ENCODE measurements at regions not wholly inside any gene's neighbourhood (a gene's known extent, or its start where the extent isn't known, plus 50 kb on each side); places are given as distances from the start of the nearest gene placed in this dataset.

DNA sequence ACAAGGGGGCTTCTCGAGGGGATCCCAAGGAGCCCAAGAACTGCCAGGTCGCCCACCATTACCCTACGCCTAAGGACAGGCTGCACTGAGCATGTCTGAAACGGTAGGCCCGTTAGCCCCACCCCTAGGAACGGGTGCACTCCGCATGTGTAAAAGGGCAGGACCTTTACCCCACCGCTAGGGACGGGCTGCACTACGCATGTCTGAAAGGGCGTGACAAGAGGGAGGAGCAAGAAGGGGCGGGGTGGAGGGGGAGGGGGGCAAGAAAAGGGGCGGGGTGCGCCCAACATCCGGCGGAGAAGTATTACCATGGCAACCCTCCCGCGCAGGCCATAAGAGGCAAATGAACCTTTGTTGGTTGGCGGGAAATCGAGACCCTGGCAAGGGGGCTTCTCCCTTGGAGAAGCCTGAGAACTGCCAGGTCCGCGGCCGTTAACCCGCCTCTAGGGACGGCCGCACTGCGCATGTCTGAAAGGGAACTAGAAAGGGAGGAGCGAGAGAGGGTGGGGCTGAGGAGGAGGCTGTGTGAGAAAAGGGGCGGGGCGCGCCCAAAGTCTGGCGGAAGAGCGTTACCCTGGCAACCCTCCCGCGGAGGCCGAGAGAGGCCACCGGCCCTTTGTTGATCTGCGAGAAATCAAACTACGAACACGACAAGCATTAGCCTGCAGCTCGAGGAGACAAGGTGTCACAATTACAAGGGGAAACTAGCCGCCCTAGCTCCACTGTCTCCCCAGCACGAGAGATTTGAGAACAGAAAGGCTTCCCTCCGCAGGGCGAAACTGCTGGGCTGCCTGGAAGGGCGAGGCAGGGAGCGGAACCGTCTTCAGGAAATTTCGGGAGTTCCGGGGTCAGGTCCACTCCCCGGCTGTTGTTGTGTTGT is 2046.8 kb downstream of the TP53TG3F start:
- no peak for DNase-seq (ENCODE audit: low spot score)

DNA sequence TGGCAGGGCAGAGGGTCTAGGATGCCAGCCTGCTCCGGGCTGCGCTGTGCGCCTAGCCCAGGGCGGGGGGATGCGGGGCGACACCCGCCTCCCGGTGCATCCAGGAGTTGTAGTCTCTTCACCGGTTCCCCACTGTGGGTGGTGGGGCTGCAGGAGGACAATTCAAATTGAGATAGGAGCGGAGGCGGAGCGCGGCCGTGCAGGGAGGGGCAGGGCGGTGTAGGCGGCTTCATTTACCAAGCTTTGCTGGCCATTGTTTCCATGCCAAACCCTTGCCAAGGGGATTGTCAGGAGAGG is 2047.4 kb downstream of the TP53TG3F start:
- DNase-seq (ENCODE audit: low spot score): no peak

DNA sequence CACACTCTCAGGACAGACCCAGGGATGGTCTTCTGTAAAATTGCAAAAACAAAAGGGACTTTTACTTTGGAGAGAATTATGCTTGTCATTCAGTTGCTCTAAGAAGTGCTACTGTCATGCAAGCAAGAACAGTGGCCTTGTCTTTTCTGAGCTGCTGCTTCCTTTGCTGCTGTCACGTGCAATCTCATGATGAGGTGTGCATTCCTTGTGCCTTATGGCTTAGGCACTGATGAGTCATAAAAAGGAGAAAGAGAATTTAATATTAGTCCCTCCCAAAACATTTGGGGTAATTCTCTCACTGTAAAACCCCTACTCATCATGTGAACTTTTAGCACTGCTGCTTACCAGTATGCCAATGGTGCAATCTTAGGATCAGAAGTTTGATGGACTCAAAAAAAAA is 2051.3 kb downstream of the TP53TG3F start:
- DNase-seq (ENCODE audit: low spot score): no peak

DNA sequence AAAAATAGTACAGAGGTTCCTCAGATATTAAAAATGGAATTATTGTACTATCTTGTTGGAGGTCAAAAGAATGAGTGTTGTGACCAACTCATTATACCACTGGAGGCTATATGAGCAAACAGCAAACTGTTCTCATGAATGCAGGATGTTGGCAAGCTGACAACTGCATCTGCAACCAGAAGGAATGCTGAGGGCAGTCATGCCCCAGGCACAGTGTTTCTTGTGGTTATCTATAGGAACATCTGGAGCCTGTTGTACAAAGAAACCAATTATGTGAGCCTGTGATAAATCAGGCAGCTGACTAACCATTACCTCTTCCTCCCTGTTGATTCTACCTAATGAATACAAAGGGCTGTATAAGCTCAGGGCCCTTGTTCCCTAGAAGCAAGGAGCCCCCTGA is 2057.1 kb downstream of the TP53TG3F start:
- DNase-seq (ENCODE audit: low spot score): no peak

DNA sequence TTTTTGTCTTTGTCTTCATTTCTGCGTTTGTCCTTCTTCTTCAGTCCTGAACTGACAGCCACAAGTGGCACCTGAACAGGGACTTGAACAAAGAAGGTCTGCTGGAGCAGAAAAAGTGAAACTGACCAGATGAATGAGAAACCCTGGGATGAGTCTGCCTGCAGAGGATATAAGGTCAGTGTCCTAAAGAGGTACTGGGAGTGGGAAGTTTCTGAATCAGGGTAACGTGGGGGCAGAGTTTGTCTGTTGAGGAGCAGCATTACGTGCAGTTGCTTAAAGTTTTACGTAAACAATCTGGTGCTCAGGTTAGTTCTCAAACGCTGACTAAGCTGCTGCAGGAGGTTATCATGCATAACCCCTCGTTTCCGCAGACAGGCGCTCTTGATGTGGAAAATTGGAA is 2057.6 kb downstream of the TP53TG3F start:
- DNase-seq (ENCODE audit: low spot score): no peak

DNA sequence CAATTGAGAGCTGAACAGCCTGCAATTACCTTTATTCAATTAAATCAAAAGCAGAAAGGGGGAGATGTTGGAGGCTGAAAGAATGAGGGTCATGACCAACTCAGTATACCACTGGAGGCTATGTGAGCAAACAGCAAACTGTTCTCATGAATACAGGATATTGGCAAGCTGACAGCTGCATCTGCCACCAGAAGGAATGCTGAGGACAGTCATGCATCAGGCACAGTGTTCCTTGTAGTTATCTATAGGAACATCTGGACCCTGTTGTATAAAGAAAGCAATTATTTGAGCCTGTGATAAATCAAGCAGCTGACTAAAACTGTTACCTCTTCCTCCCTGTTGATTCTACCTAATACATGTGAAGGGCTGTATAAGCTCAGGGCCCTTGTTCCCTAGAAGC is 2064.6 kb downstream of the TP53TG3F start:
- DNase-seq (ENCODE audit: low spot score): no peak

DNA sequence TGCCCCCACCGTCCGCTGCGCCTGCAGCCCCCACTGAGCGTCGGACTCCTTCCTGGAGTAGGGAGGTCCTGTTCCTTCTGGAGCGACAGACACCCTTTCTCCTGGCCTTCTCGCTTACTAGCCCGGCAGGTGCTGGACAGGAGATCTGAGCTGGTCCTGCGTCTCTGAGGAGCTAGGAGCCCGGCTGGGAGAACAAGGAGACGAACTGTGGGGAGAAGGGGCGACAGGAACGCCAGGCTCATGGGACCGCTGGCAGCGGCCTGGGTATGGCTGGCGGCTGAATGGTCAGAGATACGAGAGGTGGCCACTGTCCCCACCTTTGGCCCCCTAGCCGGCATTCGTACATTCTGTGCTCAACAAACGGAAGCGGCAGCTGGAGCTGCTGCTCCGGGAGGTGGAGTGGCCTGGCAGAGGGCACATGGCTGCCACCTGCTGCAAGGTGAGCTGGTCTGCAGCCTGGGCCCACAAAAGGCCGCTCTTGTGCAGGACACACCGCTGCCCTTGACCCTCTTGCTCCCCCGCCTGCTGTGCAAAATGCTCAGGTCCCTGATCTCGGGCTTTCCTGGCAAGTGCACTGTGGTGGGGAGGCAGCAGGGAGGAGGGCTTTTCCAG is 2066.7 kb downstream of the TP53TG3F start:
- DNase-seq (ENCODE audit: low spot score): no peak

DNA sequence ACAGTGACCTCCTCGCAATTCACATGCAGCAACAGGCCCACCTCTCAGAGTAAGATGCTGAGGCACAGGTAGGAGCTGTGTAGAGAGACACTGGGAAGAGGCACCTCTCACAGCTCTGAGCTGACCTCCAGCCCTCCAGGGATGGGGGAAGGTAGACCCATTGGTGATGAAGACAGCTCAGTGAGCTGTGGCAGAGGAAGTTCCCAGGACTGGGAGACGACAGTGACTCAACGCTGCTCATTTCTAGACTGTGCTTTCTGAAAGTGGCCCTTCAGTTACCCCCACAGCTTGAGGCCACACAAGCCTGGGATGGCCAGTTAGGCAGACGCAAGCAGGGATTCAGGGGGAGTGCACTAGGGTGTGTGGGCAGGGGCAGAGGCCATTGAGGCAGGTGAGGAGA is 2073.2 kb downstream of the TP53TG3F start:
- DNase-seq (ENCODE audit: low spot score): no peak

DNA sequence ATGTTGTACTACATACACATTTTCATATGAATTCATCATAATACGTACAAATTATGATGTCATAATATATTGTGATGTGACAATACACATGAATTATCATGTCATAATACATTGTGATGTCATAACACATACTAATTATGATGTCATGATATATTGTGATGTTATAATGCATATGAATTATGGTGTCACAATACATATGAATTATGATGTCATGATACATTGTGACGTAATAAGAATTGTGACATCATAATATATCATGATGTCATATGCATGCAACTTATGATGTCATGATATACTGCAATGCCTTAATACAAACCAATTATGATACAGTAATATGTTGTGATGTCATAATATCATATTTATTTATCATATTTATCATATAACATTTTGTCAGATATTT is 2074.3 kb downstream of the TP53TG3F start:
- DNase-seq (ENCODE audit: low spot score): no peak

DNA sequence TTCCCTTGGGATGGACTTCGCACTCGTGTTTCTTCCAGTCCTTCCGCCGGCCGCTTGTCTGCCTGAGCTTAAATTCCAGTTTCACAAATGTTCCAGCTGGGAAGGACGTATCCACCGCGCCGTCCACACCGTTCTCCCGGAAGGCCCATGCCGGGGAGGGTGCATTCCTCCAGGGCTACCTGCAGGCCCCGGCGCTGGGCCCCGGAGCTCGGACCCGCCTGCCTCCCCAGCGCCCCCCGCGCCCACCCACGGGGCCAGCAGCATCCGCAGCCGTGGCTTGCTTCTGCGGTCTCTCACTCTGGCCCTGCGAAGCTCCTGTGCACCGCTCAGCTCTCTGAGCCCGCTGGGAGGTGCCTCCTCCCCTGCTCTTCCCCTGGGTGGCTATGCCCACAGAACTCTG is 2084.1 kb downstream of the TP53TG3F start:
- DNase-seq (ENCODE audit: low spot score): no peak

DNA sequence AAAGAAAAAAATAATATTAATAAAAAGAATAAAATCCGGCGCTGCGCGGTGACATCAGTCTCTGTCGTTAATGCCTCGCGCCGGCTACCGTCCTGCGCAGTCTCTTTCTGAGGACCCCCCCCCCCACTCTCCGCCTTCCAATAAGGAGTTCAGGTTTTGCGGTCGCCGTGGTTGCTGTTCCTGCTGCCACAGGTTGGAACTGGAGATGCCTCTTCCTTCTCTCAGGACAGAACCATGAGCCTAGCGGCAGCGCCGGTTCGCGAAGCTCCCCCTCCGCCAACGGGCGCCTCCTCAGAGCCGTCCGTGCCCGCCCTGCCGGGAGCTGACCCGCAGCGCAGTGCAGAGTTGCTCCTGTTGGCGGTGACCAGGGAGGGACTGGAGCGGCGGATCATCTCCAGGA is 2093.4 kb downstream of the TP53TG3F start:
- no peak for DNase-seq (ENCODE audit: low spot score)

DNA sequence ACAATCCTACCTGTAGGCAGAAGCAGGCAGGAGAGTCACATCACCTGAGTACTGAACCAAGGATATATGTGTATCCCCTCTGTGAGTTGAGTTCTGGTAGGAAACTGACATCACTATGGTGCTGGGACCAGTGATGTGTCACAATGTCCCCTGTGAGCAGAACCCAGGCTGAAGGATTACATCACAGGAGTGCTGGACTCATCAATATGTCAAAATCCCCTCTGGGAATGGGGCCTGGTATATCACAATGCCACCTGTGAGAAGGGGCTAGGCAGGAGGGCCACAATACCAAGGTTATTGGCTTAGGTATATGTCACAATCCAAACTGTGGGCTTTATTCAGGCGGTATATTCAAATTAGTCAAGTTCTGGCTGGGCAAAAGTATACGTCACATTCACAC is 2098.3 kb downstream of the TP53TG3F start:
- no peak for DNase-seq (ENCODE audit: low spot score)

DNA sequence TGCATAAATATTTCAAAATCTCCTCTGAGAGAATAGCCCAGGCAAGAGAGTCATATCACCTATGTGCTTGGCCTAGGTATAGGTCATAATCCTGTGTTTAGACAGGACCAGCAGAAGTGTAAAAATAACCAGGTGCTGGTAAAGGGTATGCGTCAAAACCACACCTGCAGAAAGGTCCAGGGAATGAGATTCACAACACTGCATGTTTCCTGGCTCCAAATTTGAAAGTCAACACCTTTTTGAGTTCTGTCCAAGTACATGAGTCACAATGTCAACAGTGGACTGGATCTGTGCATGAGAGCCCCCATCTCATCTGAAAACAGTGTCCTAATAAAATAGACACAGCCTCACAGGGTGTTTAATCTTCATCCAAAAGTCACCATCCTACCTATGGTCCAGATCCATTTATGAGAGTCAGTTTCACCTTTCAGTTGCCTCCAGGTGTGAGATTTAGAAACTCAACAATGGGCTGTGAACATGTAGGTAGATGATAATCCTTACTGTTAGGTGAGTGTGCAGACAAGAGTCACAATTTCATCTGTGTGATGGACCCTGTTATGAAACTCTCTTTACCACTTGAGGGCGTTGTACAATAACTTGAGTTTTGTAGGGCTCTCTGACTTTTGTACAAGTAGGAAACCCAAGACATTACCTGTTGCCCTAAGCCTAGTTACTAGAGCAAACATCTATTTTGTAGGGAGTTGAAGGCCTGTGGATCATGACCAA is 2100.7 kb downstream of the TP53TG3F start:
- DNase-seq (ENCODE audit: low spot score): no peak

DNA sequence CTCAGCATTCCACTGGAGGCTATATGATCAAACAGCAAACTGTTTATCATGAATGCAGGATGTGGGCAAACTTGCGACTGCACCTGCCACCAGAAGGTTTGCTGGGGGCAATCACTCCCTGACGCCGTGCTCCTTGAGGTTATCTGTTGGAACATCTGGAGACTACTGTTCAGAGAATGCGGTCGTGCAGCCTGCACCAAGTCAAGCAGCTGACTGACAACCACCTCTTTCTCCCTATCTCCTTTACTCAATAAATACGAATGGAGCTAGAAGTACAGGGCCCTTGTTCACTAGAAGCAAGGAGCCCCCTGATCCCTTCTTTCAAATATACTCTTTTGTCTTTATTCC is 2101.2 kb downstream of the TP53TG3F start:
- DNase-seq (ENCODE audit: low spot score): no peak

DNA sequence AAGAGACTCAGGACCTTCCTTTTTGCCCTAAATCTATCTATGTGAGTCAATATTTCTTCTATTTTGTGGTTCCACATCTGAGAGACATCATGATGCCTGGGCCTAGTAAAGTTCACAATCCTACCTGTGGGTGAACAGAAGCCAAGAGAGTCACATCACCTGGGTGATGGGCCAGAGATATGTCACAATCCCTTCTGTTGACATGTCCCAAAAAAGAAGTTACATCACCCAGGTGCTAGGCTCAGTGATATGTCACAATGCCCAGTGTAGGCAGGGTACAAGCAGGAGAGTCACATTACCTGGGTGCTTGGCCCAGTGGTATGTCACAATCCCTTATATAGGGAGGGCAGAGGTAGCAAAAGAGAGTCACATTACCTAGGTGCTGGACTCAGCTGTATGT is 2101.9 kb downstream of the TP53TG3F start:
- DNase-seq (ENCODE audit: low spot score): no peak

DNA sequence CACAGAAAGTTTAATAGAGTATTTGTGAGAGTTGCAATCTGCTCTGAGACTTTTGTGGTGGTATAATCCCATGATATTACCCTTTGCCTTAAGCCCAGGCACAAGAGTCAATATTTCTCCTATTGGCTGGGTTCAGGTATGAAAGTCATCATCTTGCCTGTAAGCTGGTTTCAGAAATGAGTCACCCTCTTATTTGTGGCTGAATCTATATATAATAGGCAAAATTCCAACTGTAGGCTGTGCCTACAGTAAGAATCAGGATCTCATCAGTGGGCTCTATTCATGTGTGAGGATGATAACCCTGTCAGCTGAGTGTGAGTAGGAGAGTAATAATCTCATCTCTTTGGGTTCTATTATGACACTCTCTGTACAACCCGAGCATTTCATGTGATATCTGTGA is 2103.1 kb downstream of the TP53TG3F start:
- DNase-seq (ENCODE audit: low spot score): no peak

DNA sequence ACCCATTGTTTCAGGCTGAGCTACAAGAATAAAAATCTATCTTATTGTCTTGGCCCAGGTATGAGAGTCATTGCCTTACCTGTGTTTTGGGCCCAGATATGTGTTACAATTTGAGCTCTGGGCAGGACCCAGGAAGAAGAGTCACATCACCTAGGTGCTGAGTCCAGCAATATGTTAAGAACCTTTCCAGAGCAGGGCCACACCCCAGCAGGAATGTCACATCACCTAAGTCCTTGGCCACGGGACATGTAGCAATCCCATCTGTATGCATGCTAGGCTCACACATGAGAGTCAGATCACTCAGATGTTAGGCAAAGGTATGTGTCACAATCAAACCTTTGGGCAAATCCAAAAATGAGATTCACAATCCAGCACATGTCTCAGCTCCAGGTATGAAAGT is 2103.5 kb downstream of the TP53TG3F start:
- no peak for DNase-seq (ENCODE audit: low spot score)

DNA sequence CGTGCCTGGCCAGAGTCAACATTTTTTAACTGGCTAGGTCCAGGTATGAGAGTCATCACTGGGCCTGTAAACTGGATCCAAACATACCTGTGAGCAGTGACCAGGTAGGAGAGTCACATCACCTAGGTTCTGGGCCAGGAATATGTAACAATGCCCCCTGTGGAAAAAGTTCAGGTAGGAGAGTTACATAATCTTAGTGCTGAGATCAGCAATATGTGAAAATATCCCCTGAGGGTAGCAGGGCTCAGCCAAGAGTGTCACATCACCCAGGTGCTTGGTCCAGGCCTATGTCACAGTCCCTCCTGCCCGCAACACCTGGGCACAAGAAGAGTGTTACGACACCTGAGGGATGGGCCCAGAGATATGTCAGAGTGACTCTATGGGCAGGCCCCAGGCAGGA is 2104.7 kb downstream of the TP53TG3F start:
- DNase-seq (ENCODE audit: low spot score): no peak

DNA sequence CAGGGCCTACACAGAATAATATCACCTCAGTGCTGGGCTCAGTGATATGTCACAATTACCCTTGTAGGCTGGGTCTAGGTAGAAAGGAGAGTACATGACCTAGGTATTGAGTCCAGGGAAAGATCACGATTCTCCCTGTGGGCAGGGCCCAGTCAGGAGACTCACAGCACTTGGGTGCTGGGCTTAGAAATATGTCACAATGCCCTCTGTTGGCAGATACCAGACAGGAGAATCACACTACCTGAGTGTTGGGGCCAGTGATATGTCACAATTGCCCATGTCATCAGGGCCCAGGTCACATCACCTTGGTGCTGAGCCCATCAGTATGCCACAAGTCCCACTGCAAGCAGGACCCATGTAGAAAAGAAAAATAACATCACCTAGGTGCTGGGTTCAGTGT is 2105.5 kb downstream of the TP53TG3F start:
- DNase-seq (ENCODE audit: low spot score): no peak

DNA sequence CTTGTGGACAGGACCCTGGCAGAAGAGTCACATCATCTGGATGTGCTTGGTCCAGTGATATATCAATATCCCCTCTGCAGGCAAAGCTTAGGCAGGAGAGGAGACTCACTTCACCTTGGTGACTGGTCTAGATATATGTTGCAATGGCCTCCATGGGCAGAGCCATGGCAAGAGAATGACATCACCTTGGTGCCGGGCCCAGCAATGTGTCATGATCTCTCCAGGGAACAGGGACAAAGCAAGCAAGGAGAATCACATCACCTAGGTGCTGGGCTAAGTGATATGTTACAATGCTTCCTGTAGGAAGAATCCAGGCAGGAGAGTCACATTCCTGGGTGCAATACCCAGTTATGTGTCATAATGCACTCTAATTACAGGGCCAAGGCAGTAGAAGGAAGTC is 2106.2 kb downstream of the TP53TG3F start:
- no peak for DNase-seq (ENCODE audit: low spot score)

DNA sequence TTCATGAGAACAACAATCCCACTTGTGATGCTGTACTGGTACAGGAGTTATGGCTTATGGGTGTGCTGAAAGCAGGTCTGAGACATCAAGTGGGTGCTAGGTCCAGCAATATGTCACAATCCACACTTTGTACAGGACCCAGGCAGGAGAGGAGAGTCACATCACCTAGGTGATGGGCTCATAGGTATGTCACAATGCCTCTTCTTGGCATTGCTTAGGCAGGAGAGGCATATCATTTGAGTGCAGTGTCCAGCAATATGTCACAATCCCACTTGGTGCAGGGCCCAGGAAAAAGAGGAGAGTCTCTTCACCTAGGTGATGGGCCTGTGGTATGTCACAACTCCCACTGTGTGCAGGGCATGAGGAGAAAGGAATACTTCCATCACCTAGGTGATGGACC is 2110.0 kb downstream of the TP53TG3F start:
- no peak for DNase-seq (ENCODE audit: low spot score)

DNA sequence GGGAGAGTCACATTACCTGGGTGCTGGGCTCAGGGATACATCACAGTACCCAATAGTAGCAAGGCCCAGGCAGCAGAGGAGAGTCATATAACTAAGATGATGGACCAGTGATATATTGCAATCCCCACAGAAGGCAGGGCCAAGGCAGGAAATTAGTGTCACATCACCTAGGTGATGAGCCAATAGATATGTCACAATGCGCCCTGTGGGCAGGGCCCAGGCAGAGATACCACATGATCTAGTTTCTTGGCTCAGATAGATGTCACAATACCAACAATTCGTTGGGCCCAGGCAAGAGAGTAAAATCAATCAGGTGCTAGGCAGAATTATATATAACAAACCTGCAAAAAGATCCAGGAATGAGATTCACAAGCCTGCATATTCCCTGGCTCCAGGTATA is 2111.5 kb downstream of the TP53TG3F start:
- no peak for DNase-seq (ENCODE audit: low spot score)

DNA sequence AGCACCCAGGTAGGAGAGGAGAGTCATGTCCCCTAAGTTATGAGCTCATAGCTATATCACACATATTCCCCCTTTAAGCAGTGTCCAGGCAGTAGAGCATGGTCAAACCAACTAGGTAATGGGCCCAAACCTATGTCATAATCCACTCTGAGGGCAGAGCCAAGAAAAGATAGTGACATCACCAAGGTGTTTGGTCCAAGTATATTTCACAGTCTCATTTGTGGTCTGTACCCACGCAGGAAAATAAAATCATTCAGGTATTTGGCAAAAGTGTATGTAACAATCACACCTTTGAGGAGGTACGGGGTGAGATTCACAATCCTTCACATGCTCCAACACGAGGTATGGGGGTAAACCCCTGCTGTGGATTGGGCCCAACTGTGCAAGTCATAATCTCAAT is 2112.8 kb downstream of the TP53TG3F start:
- no peak for DNase-seq (ENCODE audit: low spot score)

DNA sequence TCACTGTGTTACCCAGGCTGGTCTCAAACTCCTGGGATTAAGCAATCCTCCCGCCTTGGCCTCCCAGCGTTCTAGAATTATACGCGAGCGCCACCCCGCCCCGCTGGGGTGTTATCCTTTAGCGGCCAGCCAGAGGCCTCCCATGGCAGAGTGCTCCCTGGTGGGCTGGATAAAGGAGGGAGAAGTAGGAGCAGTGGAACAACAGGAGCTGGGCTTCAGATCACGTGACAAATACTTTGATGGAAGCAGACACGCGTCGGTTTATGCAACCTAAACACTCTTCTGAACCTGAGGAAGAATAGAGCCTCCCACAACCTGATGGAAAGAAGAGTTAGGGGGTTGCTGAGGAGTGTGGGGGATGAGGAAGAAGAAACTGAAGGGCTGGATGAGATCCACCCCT is 2114.0 kb downstream of the TP53TG3F start:
- DNase-seq (ENCODE audit: low spot score): no peak
